ENCODE measurements at regions not wholly inside any gene's neighbourhood (a gene's known extent, or its start where the extent isn't known, plus 50 kb on each side); places are given as distances from the start of the nearest gene placed in this dataset.

GRCh38 chr12:33589576-33590114 is 150.0 kb upstream of the SYT10 start:
- peaks cover 14% of the 10 kb centered on the region; the same call in 1 of the 2 replicates for H3K9me3 ChIP-seq (ENCODE audit: insufficient read depth, low read depth)
- no peak overlapping the region for H3K4me3 ChIP-seq
- peaks cover 29% of the 10 kb centered on the region for H3F3A ChIP-seq (ENCODE audit: insufficient read depth, low read depth)
- H3K27ac ChIP-seq = peak overlapping the region; percentile 96
- H3K9me2 ChIP-seq (ENCODE audit: insufficient read depth) = no peaks in the 10 kb centered on the region
- no peak for DNase-seq
- H3K4me1 ChIP-seq (replicated peaks; ENCODE audit: insufficient read depth) = peaks cover 50% of the 10 kb centered on the region
- H3K36me3 ChIP-seq (ENCODE audit: low read depth) = no peaks in the 10 kb centered on the region
- CTCF ChIA-PET = no interaction called here
- 0 out of 2 replicates have a peak overlapping the region, but pooled peaks have one; percentile 80 for H3K4me2 ChIP-seq
- no peaks in the 10 kb centered on the region for H3K79me2 ChIP-seq (ENCODE audit: low read depth)
- intact Hi-C loops (cut with micrococcal nuclease; ENCODE audit: unreplicated experiment) = loop anchor here (2.0 to 5.0 kb wide), 6 partner anchors 67 to 1857 kb away; partner anchors contain the start of genes PKP2 and YARS2
- BruUV-seq (replicated peaks) = no TSS peak
- POLR2A ChIA-PET (ENCODE audit: unreplicated experiment) = no interaction called here
- TF ChIP-seq EZH2 (IDR thresholded peaks at IDR 0.05; ENCODE audit: low read depth) = no peak
- H3K27me3 ChIP-seq (ENCODE audit: insufficient read depth, low read depth) = no peaks in the 10 kb centered on the region
- no peak overlapping the region for H2AFZ ChIP-seq
- no peaks in the 10 kb centered on the region for H4K20me1 ChIP-seq (ENCODE audit: insufficient read depth)

GRCh38 chr12:33593753-33594152 is 154.1 kb upstream of the SYT10 start:
- TF ChIP-seq, protein P1, sequence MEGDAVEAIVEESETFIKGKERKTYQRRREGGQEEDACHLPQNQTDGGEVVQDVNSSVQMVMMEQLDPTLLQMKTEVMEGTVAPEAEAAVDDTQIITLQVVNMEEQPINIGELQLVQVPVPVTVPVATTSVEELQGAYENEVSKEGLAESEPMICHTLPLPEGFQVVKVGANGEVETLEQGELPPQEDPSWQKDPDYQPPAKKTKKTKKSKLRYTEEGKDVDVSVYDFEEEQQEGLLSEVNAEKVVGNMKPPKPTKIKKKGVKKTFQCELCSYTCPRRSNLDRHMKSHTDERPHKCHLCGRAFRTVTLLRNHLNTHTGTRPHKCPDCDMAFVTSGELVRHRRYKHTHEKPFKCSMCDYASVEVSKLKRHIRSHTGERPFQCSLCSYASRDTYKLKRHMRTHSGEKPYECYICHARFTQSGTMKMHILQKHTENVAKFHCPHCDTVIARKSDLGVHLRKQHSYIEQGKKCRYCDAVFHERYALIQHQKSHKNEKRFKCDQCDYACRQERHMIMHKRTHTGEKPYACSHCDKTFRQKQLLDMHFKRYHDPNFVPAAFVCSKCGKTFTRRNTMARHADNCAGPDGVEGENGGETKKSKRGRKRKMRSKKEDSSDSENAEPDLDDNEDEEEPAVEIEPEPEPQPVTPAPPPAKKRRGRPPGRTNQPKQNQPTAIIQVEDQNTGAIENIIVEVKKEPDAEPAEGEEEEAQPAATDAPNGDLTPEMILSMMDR (conservative IDR thresholded peaks at IDR 0.05) = no peak
- TF ChIP-seq EZH2 (IDR thresholded peaks at IDR 0.05; ENCODE audit: low read depth) = no peak
- Histone ChIP-seq H3K36me3 (ENCODE audit: low read depth) (no peaks in the 10 kb centered on the region), H3K79me2 (ENCODE audit: low read depth) (no peaks in the 10 kb centered on the region), H3K27me3 (ENCODE audit: insufficient read depth, low read depth) (no peaks in the 10 kb centered on the region), H3F3A (ENCODE audit: insufficient read depth, low read depth) (peaks cover 7% of the 10 kb centered on the region), H4K20me1 (ENCODE audit: insufficient read depth) (no peaks in the 10 kb centered on the region), H2AFZ (no peak overlapping the region), H3K9me2 (ENCODE audit: insufficient read depth) (no peaks in the 10 kb centered on the region), H3K4me1 (replicated peaks; ENCODE audit: insufficient read depth) (peaks cover 20% of the 10 kb centered on the region), H3K4me2 (no peak overlapping the region), H3K4me3 (no peak overlapping the region), H3K9me3 (ENCODE audit: insufficient read depth, low read depth) (peaks cover 8% of the 10 kb centered on the region; the same call in 1 of the 2 replicates), H3K27ac (no peak overlapping the region)
- no peak for DNase-seq
- ChIA-PET POLR2A (ENCODE audit: unreplicated experiment) (no interaction called here), CTCF (no interaction called here)
- BruUV-seq (replicated peaks) = no TSS peak
- intact Hi-C loops (cut with micrococcal nuclease; ENCODE audit: unreplicated experiment) = no loop called here

- Histone ChIP-seq H3K36me3 (ENCODE audit: low read depth) (no peaks in the 10 kb centered on the region), H3K27ac (no peak overlapping the region), H4K20me1 (ENCODE audit: insufficient read depth) (no peaks in the 10 kb centered on the region), H2AFZ (no peak overlapping the region), H3K4me1 (replicated peaks; ENCODE audit: insufficient read depth) (no peaks in the 10 kb centered on the region), H3K27me3 (ENCODE audit: insufficient read depth, low read depth) (no peaks in the 10 kb centered on the region), H3K4me2 (no peak overlapping the region), H3K79me2 (ENCODE audit: low read depth) (no peaks in the 10 kb centered on the region), H3F3A (ENCODE audit: insufficient read depth, low read depth) (no peaks in the 10 kb centered on the region), H3K9me3 (ENCODE audit: insufficient read depth, low read depth) (0 out of 2 replicates have a peak, but pooled peaks cover 6% of the 10 kb centered on the region), H3K9me2 (ENCODE audit: insufficient read depth) (no peaks in the 10 kb centered on the region), H3K4me3 (no peak overlapping the region)
- no TSS peak for BruUV-seq (replicated peaks)
- DNase-seq = no peak
- intact Hi-C loops (cut with micrococcal nuclease; ENCODE audit: unreplicated experiment) = no loop called here
- TF ChIP-seq EZH2 (IDR thresholded peaks at IDR 0.05; ENCODE audit: low read depth) = no peak
- TF ChIP-seq, protein P1 (conservative IDR thresholded peaks at IDR 0.05) = no peak
- POLR2A ChIA-PET (ENCODE audit: unreplicated experiment) = no interaction called here
- CTCF ChIA-PET = no interaction called here
These were observed 156.4 kb upstream of the SYT10 start for GRCh38 chr12:33596061-33596460.

DNA sequence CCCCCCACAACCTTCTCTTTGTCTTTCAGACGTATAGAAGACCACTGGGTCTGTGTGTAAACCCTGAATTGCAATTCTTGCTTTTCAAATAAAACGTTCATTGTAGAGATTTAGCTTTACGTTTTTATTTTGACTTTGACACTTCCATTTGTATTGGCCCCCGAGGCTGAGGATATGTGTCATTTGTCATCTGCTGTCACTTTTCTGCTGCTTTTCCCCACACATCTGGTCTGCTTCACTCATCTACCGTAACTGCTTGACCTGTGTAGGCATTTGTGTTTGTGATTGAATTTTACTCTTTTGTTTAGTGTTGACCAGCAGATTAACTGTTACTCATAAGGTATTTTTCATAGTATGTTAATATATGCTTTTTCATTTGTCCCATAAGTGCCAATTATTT is 157.2 kb upstream of the SYT10 start:
- BruUV-seq (replicated peaks) = no TSS peak
- POLR2A ChIA-PET (ENCODE audit: unreplicated experiment) = no interaction called here
- CTCF ChIA-PET = no interaction called here
- TF ChIP-seq, protein P1 (conservative IDR thresholded peaks at IDR 0.05) = no peak
- no peak for TF ChIP-seq EZH2 (IDR thresholded peaks at IDR 0.05; ENCODE audit: low read depth)
- Histone ChIP-seq H3K4me3 (no peak overlapping the region), H3K79me2 (ENCODE audit: low read depth) (no peaks in the 10 kb centered on the region), H4K20me1 (ENCODE audit: insufficient read depth) (no peaks in the 10 kb centered on the region), H3K9me3 (ENCODE audit: insufficient read depth, low read depth) (0 out of 2 replicates have a peak, but pooled peaks cover 4% of the 10 kb centered on the region), H3K27me3 (ENCODE audit: insufficient read depth, low read depth) (no peaks in the 10 kb centered on the region), H3K27ac (no peak overlapping the region), H3F3A (ENCODE audit: insufficient read depth, low read depth) (no peaks in the 10 kb centered on the region), H3K4me2 (no peak overlapping the region), H3K9me2 (ENCODE audit: insufficient read depth) (no peaks in the 10 kb centered on the region), H3K36me3 (ENCODE audit: low read depth) (no peaks in the 10 kb centered on the region), H3K4me1 (replicated peaks; ENCODE audit: insufficient read depth) (no peaks in the 10 kb centered on the region), H2AFZ (no peak overlapping the region)
- no peak for DNase-seq
- intact Hi-C loops (cut with micrococcal nuclease; ENCODE audit: unreplicated experiment) = no loop called here

Measured in PC-9 (cell line).